Esophagus squamous epithelium (tissue), 4 donors: ENCODE measurements at regions not wholly inside any gene's neighbourhood (a gene's known extent, or its start where the extent isn't known, plus 50 kb on each side); places are given as distances from the start of the nearest gene placed in this dataset.

ENCODE experiments used
- POLR2A ChIP-seq, 4 donors: fragments of 450-650 bp; IDR thresholded peaks; one replicate each; pipeline ENCODE4 v1.6.1; 2017; ENCODE audit warnings: antibody characterized with exemption in 4 of 4, mild to moderate bottlenecking in 4 of 4, moderate library complexity in 3 of 4
- TF ChIP-seq, protein P1 (sequence below), 6 experiments: fragments of 450-650 bp in 4 of 6; fragments of 200-600 bp in 2 of 6; sonication (generic) in 2 of 6; IDR thresholded peaks; one replicate each; pipeline ENCODE4 v1.5.1; 2016 to 2019; ENCODE audit warnings: antibody characterized with exemption in 6 of 6, mild to moderate bottlenecking in 4 of 6, moderate library complexity in 4 of 6

DNA sequence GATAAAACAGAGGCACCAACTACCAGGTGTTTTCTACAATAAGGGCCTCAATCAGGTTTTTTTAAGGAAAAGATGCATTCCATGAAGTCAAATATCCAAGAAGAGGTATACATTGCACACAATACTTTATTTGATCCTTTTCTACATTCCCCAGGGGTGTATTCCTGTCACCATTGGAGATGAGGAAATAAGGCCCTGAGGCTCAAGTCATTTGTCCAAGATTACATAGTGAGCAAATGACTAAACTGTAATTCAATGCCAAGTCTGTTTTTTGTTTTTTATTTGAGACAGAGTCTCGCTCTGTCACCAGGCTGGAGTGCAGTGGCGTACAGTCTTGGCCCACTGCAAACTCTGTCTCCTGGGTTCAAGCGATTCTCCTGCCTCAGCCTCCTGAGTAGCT lies 69.2 kb upstream of the CDYL start:
- TF ChIP-seq, protein P1, sequence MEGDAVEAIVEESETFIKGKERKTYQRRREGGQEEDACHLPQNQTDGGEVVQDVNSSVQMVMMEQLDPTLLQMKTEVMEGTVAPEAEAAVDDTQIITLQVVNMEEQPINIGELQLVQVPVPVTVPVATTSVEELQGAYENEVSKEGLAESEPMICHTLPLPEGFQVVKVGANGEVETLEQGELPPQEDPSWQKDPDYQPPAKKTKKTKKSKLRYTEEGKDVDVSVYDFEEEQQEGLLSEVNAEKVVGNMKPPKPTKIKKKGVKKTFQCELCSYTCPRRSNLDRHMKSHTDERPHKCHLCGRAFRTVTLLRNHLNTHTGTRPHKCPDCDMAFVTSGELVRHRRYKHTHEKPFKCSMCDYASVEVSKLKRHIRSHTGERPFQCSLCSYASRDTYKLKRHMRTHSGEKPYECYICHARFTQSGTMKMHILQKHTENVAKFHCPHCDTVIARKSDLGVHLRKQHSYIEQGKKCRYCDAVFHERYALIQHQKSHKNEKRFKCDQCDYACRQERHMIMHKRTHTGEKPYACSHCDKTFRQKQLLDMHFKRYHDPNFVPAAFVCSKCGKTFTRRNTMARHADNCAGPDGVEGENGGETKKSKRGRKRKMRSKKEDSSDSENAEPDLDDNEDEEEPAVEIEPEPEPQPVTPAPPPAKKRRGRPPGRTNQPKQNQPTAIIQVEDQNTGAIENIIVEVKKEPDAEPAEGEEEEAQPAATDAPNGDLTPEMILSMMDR (IDR thresholded peaks at IDR 0.05): no peak
- no peak for TF ChIP-seq POLR2A (IDR thresholded peaks at IDR 0.05)
